NOMO-1 (cell line): ENCODE measurements at regions not wholly inside any gene's neighbourhood (a gene's known extent, or its start where the extent isn't known, plus 50 kb on each side); places are given as distances from the start of the nearest gene placed in this dataset.
"Not testable (repeated sequence)": the region's sequence is repeated elsewhere in the genome, so short reads cannot be mapped to it uniquely, and the experiment has no call there.

Experiments used
- DNase-seq, 2 experiments: peaks; one replicate each; lab custom pipeline; 2025; ENCODE audit not compliant: unreplicated experiment in 2 of 2; lab: John Stamatoyannopoulos, UW

DNA sequence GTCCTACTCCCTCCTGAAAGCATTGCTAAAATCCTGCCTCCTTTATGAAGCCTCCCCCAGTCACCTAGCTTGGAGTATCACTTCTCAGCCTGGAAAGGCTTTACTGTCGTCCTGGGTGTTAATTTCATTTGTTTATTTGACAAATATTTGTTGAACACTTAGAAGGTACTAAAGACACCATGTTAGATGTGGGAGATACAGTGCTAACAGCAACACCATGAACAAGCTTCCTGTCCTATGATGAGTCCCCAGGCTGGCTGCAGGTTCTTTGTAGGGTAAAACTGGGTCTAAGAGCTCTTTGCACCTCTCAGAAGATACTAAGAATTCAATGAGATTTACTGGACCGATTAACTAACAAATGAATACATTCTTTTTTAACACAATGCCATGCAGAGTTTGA, 109.2 kb upstream of the TMEM170B start:
- no peak for DNase-seq

DNA sequence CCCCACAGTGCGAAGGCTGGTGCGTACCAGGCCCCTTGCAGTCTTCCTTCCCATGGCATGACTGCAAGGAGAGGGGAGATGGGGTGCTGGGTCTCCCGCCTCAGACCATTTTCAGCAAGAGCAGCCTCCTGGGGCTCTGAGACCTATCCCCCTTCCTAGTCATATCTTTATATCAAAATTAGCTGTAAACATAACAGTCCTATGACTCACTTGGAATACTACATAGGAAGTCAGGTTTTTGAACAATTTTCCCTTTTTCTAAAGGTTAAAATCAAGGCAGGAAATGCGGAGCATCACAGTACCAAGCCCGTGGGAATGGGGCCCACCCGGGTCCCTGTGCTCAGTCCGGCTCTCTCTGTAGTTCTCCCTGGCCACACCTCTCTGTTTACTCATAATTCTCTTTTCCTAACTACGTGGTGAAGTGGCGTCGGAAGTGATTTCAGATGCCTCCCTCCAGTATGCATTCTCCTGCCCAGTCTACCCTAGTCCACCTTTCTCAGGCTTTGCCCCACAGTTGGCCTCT, 109.8 kb upstream of the TMEM170B start:
- no peak for DNase-seq

DNA sequence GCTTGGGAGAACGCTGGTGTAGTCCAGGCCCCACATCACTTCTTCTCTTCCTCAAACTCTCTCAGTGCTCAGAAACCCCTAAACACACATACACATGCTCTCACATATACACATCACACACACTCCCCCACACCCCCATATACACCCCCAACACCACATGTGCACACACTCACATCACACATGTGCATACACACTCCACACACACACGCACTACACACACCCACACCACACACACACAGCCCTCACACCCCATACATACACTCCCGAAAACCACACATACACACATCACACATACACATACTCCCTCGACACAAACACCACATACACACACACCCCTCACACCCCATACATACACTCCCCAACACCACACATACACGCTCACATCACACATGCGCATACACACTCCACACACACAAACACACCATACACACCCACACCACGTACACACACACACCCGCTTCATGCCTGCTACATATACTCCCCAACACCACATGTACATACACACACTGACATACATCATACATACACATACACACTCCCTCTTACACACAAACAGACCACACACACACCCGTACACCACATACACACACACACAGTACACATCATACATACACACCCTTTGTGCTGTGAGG, 110.3 kb upstream of the TMEM170B start:
- DNase-seq = no peak

DNA sequence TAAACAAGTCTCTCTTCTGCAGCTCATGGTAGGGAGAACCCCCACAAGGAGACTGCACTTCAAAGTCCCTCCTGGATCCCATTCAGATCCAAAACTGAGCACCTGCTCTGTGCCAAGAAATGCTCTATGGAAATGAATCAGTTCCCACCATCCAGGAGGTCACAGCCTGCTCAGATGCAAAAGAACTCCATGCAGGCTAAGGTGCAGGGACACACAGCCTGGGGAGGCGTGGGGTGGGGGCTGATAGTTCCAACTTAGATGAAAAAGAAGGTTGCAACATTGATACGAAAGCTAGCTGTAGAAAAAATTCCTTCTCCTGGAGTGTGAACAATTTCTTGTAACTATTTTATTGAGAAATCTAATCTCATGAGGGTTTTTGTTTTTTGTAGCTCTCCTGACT, 111.0 kb upstream of the TMEM170B start:
- DNase-seq = no peak

DNA sequence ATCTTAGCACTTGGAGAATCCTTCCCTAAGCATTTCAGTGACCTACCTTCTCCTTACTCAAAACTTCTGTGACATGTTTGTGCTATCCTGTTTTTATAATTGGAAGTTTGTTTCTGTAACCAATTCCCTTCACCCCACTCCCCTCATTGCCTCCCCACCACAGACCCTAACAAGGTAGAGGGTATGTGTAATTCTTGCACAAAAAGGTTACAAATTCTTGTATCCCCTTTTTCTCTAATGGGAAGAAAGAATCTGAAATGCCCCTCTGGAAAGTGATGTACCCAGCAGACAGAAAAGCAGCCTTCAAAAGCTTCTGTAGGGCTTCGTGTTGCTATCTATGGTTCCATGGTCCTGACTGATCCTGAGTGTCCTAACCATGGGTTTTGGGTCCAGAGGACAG, 111.7 kb upstream of the TMEM170B start:
- no peak for DNase-seq

DNA sequence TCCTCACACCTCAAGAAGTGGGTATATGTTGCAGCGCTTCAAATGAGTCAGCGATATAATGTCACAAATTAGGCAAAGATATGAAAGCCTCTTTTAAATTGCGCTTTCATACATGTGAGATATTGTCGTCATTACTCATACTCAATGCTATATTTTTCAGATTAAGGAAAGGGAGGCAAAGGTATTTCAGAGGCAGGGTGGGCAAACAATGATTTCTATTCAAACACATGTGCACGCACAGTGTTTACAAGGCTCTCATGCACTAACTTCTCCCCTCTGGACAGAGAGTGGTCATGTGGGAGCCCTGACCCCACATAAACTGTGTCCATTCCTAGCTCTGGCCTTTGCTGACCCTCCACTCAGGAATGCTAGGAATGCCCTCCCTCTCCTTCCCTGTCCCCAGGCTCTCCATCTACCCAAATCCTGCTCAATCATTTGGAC, 112.1 kb upstream of the TMEM170B start:
- no peak for DNase-seq

DNA sequence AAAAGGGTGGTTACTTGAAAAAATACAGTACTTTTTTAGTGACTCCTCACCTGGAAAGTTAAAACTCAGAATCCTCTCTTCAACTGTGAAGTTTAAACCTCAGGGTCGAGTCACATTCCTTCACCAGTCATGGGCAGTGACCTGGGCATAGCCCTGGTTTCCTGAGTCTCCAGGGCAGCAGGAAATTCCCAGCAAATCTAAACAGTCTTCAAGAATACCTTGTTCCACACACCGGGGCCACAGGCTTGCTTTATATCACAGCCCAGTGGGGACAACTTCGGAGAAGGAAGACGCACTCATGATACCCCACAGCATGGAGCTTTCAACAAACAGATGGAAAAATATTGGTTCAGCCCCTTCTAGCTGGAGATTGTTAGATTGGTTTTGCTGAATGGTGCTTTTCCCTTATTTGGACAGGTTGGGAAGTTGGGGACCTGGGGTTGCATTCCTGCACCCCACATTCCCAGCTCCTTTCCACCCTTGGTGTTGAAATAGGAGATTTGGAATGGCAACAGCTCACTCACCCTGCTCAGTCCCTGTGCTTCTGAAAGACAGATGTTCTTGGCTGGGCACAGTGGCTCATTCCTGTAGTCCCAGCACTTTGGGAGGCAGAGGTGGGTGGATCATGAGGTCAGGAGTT, 113.0 kb upstream of the TMEM170B start:
- DNase-seq = no peak

DNA sequence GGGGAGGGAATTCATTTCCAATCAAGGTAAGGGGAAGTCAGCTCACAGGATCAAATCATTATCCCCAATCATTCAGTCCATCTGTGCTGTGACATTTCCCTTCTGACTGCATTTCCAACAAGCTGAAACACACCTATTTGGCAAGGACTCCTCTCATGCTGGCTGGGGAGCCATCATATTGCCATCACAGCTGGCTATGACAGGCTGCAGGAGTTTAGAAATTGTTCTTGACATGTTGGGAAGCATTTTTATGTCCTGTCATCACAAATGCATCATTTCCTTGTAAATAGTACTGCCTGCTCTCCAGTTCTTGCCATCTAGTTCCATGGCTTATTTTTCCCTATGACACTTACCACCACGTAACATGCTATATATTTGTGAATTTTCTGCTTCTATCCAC, 113.9 kb upstream of the TMEM170B start:
- DNase-seq = no peak

DNA sequence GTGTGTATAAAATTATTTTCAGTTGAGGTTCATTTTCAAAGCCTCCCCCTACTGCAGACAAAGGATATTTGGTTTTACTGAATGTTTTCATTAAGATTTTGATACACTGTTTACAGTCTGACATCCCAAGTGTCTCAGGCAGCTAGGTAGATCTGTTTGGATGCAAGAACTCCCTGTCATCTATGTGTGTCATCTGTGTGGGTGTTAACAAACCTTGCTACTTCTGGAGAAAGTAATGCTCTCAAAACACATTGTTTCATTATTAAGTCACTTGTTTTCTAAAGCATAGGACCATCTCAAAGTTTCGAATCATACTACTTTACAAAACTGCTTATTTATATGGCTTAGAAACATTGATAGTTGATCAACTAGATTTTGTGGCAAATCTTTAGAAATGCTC, 114.5 kb upstream of the TMEM170B start:
- DNase-seq = no peak

DNA sequence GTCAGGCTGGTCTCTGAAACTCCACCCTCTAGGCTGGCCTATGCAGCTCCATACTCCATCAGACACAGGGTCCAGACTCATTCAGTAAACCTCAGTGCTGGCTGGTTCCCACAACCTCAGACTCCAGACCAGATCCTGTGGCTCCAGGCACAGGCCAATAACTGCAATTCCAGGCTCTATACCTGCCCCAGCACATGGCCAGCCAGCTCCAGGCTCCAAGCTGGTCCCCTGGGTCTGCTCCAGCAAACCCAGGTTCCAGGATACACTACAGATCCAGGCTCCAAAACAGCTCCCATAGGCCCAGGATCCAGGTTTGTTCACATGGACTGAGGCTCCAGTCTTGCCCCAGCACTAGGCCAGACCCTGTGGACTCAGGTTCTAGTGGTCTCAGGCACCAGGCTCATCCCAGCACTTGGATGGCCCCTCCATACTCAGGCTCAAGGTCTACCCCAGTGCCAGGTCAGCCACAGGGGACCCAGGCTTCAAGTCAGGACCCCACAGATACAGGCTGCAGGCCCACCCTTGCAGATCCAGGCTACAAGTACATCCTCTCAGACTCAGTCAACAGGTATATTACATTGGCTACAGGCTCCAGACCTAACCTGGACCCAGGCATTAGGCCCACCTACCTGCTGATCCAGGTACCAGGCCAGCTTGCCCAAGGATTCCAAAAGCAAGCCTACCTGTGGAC, 117.6 kb upstream of the TMEM170B start:
- DNase-seq = no peak

DNA sequence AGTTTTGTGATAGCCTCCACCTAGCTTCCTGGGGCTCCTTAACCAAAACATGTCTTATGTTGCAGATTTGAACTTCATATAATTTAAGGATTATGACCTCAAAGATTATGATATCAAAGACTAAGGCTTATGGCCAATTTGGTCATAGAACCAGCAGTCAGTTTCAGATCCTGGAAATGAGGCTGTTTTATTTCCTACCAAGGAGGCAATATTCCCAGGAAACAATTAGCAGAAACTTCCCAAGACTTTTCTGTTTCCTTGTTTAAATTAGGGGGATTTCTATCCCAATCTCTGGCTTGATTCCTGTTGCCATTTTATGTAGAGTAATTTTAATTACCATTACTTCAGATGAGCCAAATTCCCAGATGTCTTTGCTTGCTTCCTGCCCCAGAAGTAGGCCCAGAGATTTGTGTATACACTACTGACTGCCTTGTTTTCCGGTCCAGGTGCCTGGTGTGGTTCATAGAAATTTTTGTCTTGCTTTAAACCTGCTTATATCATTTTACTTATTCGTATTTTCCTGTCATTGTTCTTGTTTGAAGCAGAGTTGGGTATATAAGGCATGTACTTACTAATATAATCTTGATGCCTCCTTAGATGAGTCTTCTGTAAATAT, 119.2 kb upstream of the TMEM170B start:
- no peak for DNase-seq

DNA sequence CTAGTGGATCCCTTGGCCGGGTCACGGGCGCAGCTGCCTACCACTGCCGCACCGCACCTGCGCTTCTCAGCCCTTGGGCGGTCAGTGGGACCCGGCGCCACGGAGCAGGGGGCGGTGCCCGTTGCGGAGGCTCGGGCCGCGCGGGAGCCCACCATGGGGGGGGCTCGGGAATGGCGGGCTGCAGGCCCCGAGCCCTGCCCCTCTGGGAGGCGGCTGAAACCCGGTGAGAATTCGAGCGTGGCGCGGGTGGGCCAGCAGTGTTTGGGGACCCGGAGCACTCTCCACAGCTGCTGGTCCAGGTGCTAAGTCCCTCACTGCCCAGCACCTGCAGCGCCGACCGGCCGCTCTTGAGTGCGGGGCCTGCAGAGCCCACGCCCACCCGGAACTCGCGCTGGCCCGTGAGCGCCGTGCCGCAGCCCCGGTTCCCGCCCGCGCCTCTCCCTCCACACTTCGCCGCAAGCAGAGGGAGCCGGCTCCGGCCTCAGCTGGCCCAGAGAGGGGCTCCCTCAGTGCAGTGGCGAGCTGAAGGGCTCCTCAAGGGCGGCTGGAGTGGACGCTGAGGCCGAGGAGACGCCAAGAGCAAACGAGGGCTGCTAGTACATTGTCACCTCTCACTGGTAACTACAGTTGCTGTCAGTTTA, 120.5 kb upstream of the TMEM170B start:
- no peak for DNase-seq

DNA sequence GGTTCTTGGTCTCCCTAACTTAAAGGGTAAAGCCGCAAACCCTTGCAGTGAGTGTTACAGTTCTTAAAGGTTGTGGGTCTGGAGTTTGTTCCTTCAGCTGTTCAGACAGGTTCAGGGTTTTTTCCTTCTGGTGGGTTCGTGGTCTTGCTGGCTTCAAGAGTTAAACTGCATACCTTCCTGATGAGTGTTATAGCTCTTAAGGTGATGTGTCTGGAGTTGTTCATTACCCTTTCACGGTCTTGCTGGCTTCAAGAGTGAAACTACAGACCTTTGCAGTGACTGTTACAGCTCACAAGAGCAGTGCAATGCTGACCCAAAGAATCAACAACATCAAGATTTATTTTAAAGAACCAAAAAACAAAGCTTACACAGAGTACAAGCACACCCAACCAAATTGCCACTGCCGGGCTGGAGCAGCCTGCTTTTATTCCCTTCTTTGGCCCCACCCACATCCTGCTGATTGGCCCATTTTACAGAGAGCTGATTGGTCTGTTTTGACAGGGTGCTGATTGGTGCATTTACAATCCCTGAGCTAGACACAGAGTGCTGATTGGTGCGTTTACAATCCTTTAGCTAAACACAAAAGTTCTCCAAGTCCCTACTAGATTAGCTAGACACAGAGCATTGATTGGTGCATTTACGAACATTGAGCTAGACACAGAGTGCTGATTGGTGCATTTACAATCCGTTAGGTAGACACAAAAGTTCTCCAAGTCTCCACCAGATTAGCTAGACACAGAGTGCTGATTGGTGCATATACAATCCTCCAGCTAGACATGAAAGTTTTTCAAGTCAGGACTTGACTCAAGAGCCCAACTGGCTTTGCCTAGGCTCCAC, 121.2 kb upstream of the TMEM170B start:
- DNase-seq = not testable (repeated sequence)

DNA sequence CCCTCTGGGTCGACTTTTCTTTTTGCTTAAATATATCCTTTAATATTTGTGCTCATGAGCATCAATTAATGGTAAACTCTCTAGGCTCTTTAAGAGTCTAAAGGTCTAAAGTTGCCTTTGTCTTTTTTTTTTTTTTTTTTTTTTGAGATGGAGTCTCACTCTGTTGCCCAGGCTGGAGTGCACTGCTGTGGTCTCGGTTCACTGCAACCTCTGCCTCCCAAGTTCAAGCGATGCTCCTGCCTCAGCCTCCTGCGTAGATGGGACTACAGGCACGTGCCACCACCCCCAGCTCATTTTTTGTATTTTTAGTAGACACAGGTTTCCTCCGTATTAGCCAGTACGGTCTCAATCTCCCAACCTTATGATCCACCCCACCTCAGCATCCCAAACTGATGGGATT, 122.0 kb upstream of the TMEM170B start:
- DNase-seq = no peak

DNA sequence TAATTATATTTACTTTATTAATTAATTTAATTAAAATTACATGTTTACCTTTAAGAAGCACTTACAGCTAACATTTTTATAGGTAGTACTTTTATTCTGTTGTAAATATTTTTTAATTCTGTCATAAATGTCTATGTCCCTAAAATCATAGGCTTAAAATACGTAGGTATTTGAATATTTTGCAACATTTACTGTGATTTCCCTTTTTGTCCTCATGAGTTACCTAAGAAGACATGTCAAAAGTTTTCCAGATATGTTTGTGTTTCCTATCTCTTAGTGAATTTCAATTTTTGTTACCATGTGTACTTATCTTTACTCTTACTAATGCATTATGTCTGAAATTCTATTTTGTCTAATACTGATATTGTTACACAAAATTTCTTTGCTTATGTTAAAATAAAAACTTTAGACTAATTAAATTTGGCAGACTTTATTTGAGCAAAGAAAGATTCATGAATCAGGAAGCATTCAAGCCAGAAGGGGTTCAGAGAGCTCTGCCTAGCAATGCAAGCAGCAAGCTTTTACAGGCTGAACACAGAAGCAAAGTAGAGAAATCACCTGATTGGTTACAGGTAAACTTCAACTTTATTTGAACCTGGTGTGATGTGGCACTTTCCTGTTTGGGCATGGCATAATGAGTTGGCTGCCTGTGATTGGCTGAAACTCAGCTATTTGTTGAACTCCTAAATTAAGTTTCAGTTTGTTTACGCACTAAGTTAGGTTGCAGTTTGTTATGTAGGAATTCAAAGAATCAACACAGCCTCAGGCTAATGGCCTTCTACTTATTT, 123.2 kb upstream of the TMEM170B start:
- DNase-seq = peak in 1 of 2 experiments; percentile 53

DNA sequence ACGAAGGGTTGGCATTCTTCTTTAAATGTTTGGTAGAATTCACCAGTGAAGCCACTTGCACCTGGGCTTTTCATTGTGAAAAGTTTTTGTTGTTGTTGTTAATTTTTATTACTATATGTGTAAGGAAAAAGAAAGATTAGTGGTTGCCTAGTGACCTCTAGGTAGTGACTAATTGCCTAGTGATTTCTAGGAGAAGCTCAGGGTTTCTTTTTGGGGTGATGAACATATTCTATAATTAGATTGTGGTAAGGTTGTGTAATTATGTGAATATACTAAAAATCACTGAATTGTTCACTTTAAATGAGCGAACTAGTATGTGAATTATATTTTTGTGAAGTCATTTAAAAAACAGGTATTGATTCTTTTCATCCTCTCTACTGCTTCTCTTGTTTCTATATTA, 123.8 kb upstream of the TMEM170B start:
- DNase-seq = peak; percentile 56 to 84

DNA sequence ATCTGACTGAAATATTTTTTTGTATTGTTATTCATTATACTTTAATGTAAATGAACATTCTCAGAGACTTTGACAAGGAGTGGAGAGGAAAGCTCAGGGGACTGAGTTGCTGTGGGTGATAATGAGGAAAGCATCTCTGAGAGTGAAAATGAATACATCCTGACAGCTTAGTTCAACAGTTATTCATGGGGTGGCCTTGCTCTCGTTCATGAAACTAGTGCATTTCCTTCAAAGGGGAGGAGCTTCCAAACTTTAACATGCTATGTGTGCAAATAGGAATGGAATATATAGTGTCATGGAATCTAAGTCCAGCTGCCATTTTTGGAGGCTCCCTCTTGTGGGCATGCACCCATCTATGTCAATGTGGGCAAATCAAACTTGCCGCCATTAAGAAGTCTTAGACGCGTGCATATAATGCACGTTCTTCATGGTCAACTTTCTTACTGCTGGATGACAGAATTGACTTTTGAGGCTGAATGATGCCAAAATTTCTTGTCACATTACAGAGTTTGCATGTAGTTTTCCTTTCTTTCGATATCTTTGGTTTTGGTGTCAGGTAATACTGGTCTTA, 124.3 kb upstream of the TMEM170B start:
- no peak for DNase-seq

DNA sequence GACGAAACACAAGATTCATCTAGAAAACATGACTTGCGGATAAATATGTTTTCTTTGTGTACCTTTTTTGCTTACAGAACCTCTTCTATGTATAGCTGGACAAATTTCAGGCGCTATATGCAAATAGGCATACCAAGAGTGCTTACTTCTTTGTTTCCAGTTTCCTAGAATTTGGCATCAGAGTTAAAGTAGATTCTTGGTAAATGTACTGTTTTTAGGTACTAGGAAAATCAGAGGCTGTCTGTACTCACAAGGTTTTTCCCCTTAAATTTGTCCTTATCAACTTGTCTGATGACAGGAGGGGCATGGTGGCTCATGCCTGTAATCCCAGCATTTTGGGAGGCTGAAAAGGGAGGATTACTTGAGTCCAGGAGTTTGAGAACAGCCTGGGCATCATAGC, 124.9 kb upstream of the TMEM170B start:
- DNase-seq = no peak

DNA sequence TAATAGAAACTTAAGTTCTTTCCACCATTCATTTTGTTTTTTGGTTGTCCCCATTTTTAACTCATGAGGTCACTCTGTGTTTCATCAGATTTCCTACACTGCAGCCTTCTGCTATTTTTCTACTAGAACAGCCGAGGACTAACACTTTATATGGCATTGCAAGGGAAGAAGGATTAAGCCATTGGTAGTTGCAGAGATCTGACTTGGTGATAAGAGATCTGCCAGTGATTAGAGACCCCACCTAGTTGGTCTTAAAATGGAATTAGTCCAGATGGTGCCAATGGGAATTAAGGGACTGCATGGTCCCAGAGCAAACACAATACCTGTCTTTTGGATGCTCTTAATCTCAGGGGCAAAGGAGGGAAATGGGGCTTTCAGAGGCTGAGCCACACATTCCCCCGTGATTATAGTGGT, 125.5 kb upstream of the TMEM170B start:
- DNase-seq = no peak
